H1 (cell line): ENCODE measurements at regions not wholly inside any gene's neighbourhood (a gene's known extent, or its start where the extent isn't known, plus 50 kb on each side); places are given as distances from the start of the nearest gene placed in this dataset.

Experiments
- CTCF ChIA-PET: fragments of 300-600 bp; sonication (Branson Sonifier 250); formaldehyde crosslinking; loops from one replicate; lab custom pipeline; 2021; ENCODE audit not compliant: partially characterized antibody; lab: Charles Lee
- POLR2A ChIA-PET: fragments of 300-600 bp; sonication (Branson Sonifier 250); formaldehyde crosslinking; loops from one replicate; lab custom pipeline; 2021; ENCODE audit warnings: inconsistent platforms; ENCODE audit not compliant: partially characterized antibody; lab: Charles Lee
- DNase-seq, 2 experiments: peaks; one replicate each; pipeline versions ENCODE4 v3.0.0 to v3.0.0-alpha.2; 2010 to 2022; ENCODE audit warnings: low spot score in 2 of 2, low read depth in 1 of 2, mixed read lengths in 1 of 2
- FAIRE-seq: peaks from 2 replicates; lab custom pipeline; 2011; peaks lifted over from hg19 to GRCh38; lab: Jason Lieb, UNC
- H2AFZ ChIP-seq: 2 replicates; pipeline ENCODE4 v1.8.1; 2012; ENCODE audit warnings: low read length, inconsistent platforms
- H2AK5ac ChIP-seq: 2 replicates; pipeline ENCODE4 v1.6.1; 2013; ENCODE audit warnings: low read depth, low read length
- H2BK120ac ChIP-seq: replicated peaks from 2 replicates; pipeline ENCODE3; 2013; ENCODE audit warnings: low read depth, low read length, inconsistent platforms
- H2BK12ac ChIP-seq: 2 replicates; pipeline ENCODE4 v1.6.1; 2013; ENCODE audit warnings: low read depth, low read length
- H2BK15ac ChIP-seq: 2 replicates; pipeline ENCODE4 v1.6.1; 2013; ENCODE audit warnings: low read length
- H2BK20ac ChIP-seq: 2 replicates; pipeline ENCODE4 v1.6.1; 2013; ENCODE audit warnings: low read length
- H2BK5ac ChIP-seq: 2 replicates; pipeline ENCODE4 v1.6.1; 2013; ENCODE audit warnings: low read depth, low read length
- H3K14ac ChIP-seq: 2 replicates; pipeline ENCODE4 v1.6.1; 2013; ENCODE audit warnings: inconsistent platforms; ENCODE audit not compliant: insufficient read length
- H3K18ac ChIP-seq: 2 replicates; pipeline ENCODE4 v1.6.1; 2013; ENCODE audit warnings: low read length; ENCODE audit errors: extremely low read depth
- H3K23ac ChIP-seq: 2 replicates; pipeline ENCODE4 v1.6.1; 2013; ENCODE audit warnings: inconsistent platforms; ENCODE audit not compliant: insufficient read length
- H3K23me2 ChIP-seq: 2 replicates; pipeline ENCODE4 v1.6.1; 2013; ENCODE audit warnings: low read depth, low read length
- H3K27ac ChIP-seq: 2 replicates; pipeline ENCODE4 v1.6.1; 2011; ENCODE audit warnings: low read depth, low read length, inconsistent platforms
- H3K27me3 ChIP-seq, 4 experiments: replicated peaks in 1 of 4; 1 replicate in 1 of 4; 2 replicates in 3 of 4; pipeline versions ENCODE4 v1.6.1 to v1.8.1; 2011 to 2013; ENCODE audit warnings: low read length in 3 of 4, mild to moderate bottlenecking in 3 of 4, inconsistent platforms in 2 of 4, mixed read lengths in 2 of 4, moderate library complexity in 1 of 4; ENCODE audit not compliant: control insufficient read depth in 3 of 4, insufficient read depth in 3 of 4; ENCODE audit errors: extremely low read depth in 1 of 4
- H3K36me3 ChIP-seq, 4 experiments: 2 replicates each; pipeline versions ENCODE4 v1.6.1 to v1.8.1; 2011 to 2013; ENCODE audit warnings: mild to moderate bottlenecking in 4 of 4, low read length in 3 of 4, moderate library complexity in 2 of 4, control low read depth in 1 of 4, inconsistent platforms in 1 of 4; ENCODE audit not compliant: insufficient read depth in 4 of 4, control insufficient read depth in 2 of 4
- H3K4ac ChIP-seq: replicated peaks from 2 replicates; pipeline ENCODE3; 2013; ENCODE audit warnings: low read length, low read depth, mixed read lengths, inconsistent platforms; ENCODE audit not compliant: insufficient read length
- H3K4me1 ChIP-seq, 4 experiments: replicated peaks in 1 of 4; 1 replicate in 1 of 4; 2 replicates in 3 of 4; pipeline versions ENCODE4 v1.6.1 to v1.8.1; 2011 to 2013; ENCODE audit warnings: low read length in 3 of 4, inconsistent platforms in 2 of 4, mixed read lengths in 1 of 4; ENCODE audit not compliant: insufficient read depth in 4 of 4, control insufficient read depth in 3 of 4
- H3K4me2 ChIP-seq, 2 experiments: 2 replicates each; pipeline versions ENCODE4 v1.6.1 to v1.8.1; 2011 to 2013; ENCODE audit warnings: low read depth in 2 of 2, low read length in 2 of 2, control low read depth in 1 of 2, inconsistent platforms in 1 of 2, mild to moderate bottlenecking in 1 of 2; ENCODE audit not compliant: insufficient read depth in 1 of 2
- H3K4me3 ChIP-seq, 4 experiments: fragments of 200-600, 300-600 bp in 1 of 4; sonication (generic), shearing (Covaris generic), sonication (Bioruptor Twin) in 1 of 4; 2 replicates each; pipeline versions ENCODE4 v1.5.1 to v1.8.1; 2011 to 2016; ENCODE audit warnings: low read length in 4 of 4, low read depth in 3 of 4, control low read depth in 2 of 4, inconsistent platforms in 2 of 4, mild to moderate bottlenecking in 2 of 4, mixed read lengths in 1 of 4, moderate library complexity in 1 of 4; ENCODE audit not compliant: insufficient read depth in 2 of 4; ENCODE audit errors: extremely low read depth in 1 of 4
- H3K56ac ChIP-seq: replicated peaks from 2 replicates; pipeline ENCODE3; 2013; ENCODE audit warnings: low read depth, mild to moderate bottlenecking, mixed read lengths, low read length, inconsistent platforms; ENCODE audit not compliant: insufficient read length
- H3K79me1 ChIP-seq: 2 replicates; pipeline ENCODE4 v1.6.1; 2013; ENCODE audit warnings: low read depth, low read length, control low read depth
- H3K79me2 ChIP-seq, 2 experiments: 2 replicates each; pipeline versions ENCODE4 v1.6.1 to v1.8.1; 2012 to 2013; ENCODE audit warnings: low read length in 2 of 2, mild to moderate bottlenecking in 2 of 2, inconsistent platforms in 1 of 2; ENCODE audit not compliant: insufficient read depth in 2 of 2, control insufficient read depth in 1 of 2
- H3K9ac ChIP-seq, 4 experiments: replicated peaks in 1 of 4; 1 replicate in 1 of 4; 2 replicates in 3 of 4; pipeline versions ENCODE4 v1.6.1 to v1.8.1; 2011 to 2013; ENCODE audit warnings: low read depth in 3 of 4, low read length in 3 of 4, control low read depth in 2 of 4, mild to moderate bottlenecking in 2 of 4, moderate library complexity in 2 of 4, inconsistent platforms in 1 of 4; ENCODE audit errors: extremely low read depth in 1 of 4
- H3K9me3 ChIP-seq, 2 experiments: 2 replicates each; pipeline versions ENCODE4 v1.6.1 to v1.8.1; 2012 to 2013; ENCODE audit warnings: mild to moderate bottlenecking in 2 of 2, moderate library complexity in 2 of 2, control low read depth in 1 of 2, inconsistent platforms in 1 of 2, low read depth in 1 of 2, low read length in 1 of 2, mixed read lengths in 1 of 2; ENCODE audit not compliant: insufficient read depth in 2 of 2
- H4K20me1 ChIP-seq, 2 experiments: replicated peaks in 1 of 2; 2 replicates each; pipeline versions ENCODE3 to v1.8.1; 2011 to 2013; ENCODE audit warnings: inconsistent platforms in 2 of 2, low read length in 2 of 2, mild to moderate bottlenecking in 1 of 2; ENCODE audit not compliant: insufficient read depth in 2 of 2, control insufficient read depth in 1 of 2
- H4K5ac ChIP-seq: 2 replicates; pipeline ENCODE4 v1.6.1; 2013; ENCODE audit warnings: low read length, low read depth, mixed read lengths, inconsistent platforms; ENCODE audit not compliant: insufficient read length
- H4K8ac ChIP-seq: 2 replicates; pipeline ENCODE4 v1.8.0; 2013; ENCODE audit warnings: mild to moderate bottlenecking, moderate library complexity, low read length, inconsistent platforms; ENCODE audit not compliant: insufficient read depth; ENCODE audit errors: extremely low read depth
- H4K91ac ChIP-seq: replicated peaks from 2 replicates; pipeline ENCODE3; 2013; ENCODE audit warnings: low read length, mixed read lengths, inconsistent platforms; ENCODE audit not compliant: insufficient read length
- EP300 ChIP-seq, 2 experiments: IDR thresholded peaks; 1 replicate in 1 of 2; 2 replicates in 1 of 2; pipeline ENCODE4 v1.6.1; 2011 to 2012; ENCODE audit warnings: low read depth in 2 of 2, low read length in 2 of 2, mild to moderate bottlenecking in 2 of 2, borderline replicate concordance in 1 of 2, inconsistent platforms in 1 of 2, moderate library complexity in 1 of 2
- KDM4A ChIP-seq: IDR thresholded peaks from one replicate; pipeline ENCODE4 v1.7.1; 2012; ENCODE audit warnings: low read depth, mild to moderate bottlenecking, moderate library complexity, low read length, inconsistent platforms; ENCODE audit not compliant: severe bottlenecking
- SAP30 ChIP-seq: fragments of 300-600 bp; sonication (generic); IDR thresholded peaks from 2 replicates; pipeline ENCODE4 v1.7.1; 2012; ENCODE audit warnings: low read length, moderate library complexity, mild to moderate bottlenecking, inconsistent platforms; ENCODE audit not compliant: insufficient read depth, insufficient replicate concordance
- SP2 ChIP-seq: IDR thresholded peaks from 2 replicates; pipeline ENCODE4 v1.6.1; 2012; ENCODE audit warnings: mild to moderate bottlenecking, low read length, inconsistent platforms
- SRF ChIP-seq: IDR thresholded peaks from 2 replicates; pipeline ENCODE4 v1.6.1; 2011; ENCODE audit warnings: mild to moderate bottlenecking, low read depth, low read length, moderate library complexity
- SUZ12 ChIP-seq: fragments of 200-600 bp; sonication (generic); IDR thresholded peaks from 2 replicates; pipeline ENCODE4 v1.6.1; 2012; ENCODE audit warnings: mild to moderate bottlenecking, inconsistent platforms, low read length, moderate library complexity, mixed read lengths
- TAF7 ChIP-seq: optimal IDR thresholded peaks from 2 replicates; pipeline ENCODE3; 2011; ENCODE audit warnings: low read depth, mild to moderate bottlenecking, inconsistent platforms, low read length, moderate library complexity, borderline replicate concordance
- YY1 ChIP-seq: IDR thresholded peaks from 2 replicates; pipeline ENCODE4 v1.6.1; 2011; ENCODE audit warnings: low read depth, mild to moderate bottlenecking, low read length
- WGBS, 2 experiments: shearing (Covaris generic) in 1 of 2; methylation state at CpG; one replicate each; pipeline versions ENCODE4 v1.1.6 to v1.1.7; 2013 to 2015; ENCODE audit warnings: low lambda C conversion rate in 2 of 2, mixed read lengths in 2 of 2, inconsistent platforms in 1 of 2, low coverage in 1 of 2, missing lambda C conversion rate in 1 of 2; ENCODE audit not compliant: insufficient replicate concordance in 2 of 2, insufficient coverage in 1 of 2, insufficient read length in 1 of 2; ENCODE audit errors: extremely low coverage in 1 of 2, missing lambda C conversion rate in 1 of 2; 5-methylcytosine and 5-hydroxymethylcytosine counted together

- no peak overlapping the region for H2BK20ac ChIP-seq
- no peak overlapping the region; the same call in 1 of the 2 replicates for H3K18ac ChIP-seq
- WGBS, 2 experiments, result 84% methylated on average over 13 of the region's 14 CpGs; no CpG with 5 or more reads in 1 of the 2 experiments
- CTCF ChIA-PET, result interaction anchor here (0.8 to 2.7 kb wide), 9 partner anchors 11 to 323 kb away, joined by 3 to 13 read pairs (median 3); no protein-coding TSS in a partner anchor
- TF ChIP-seq SP2 (no peak), KDM4A (no peak), SAP30 (no peak), SUZ12 (no peak), SRF (no peak), YY1 (no peak), EP300 (IDR thresholded peaks at IDR 0.05; ENCODE audit: borderline replicate concordance in 1 of 2, low read depth in 2 of 2, low read length in 2 of 2) (no peak), TAF7 (no peak)
- TF ChIP-seq, all 59 proteins: peak for 0
- no peaks in the 10 kb centered on the region; a peak in 1 of 7 replicates for H3K27me3 ChIP-seq
- H3K79me1 ChIP-seq, result no peaks in the 10 kb centered on the region
- H3K9me3 ChIP-seq, result no peaks in the 10 kb centered on the region
- no peak overlapping the region for H3K4me2 ChIP-seq
- no peak overlapping the region for H3K14ac ChIP-seq
- H2BK5ac ChIP-seq, result no peak overlapping the region
- no peaks in the 10 kb centered on the region for H3K36me3 ChIP-seq
- H3K4me1 ChIP-seq, result peaks cover 0 to 6% (median 5%) of the 10 kb centered on the region in 4 experiments; a peak in 5 of 7 replicates
- H3K23me2 ChIP-seq, result no peaks in the 10 kb centered on the region
- H3K4me3 ChIP-seq, result no peak overlapping the region
- H2BK12ac ChIP-seq, result no peak overlapping the region
- FAIRE-seq, result no peak
- no peaks in the 10 kb centered on the region for H4K20me1 ChIP-seq
- DNase-seq, result no peak
- no peak overlapping the region for H3K23ac ChIP-seq
- peak overlapping the region; percentile 20; the same call in 1 of the 2 replicates for H4K8ac ChIP-seq
- H2AFZ ChIP-seq, result no peak overlapping the region
- H3K4ac ChIP-seq, result no peak overlapping the region
- no peak overlapping the region for H3K27ac ChIP-seq
- no peak overlapping the region for H4K5ac ChIP-seq
- no peak overlapping the region for H2BK120ac ChIP-seq
- POLR2A ChIA-PET, result interaction anchor here (0.9 to 1.5 kb wide), 2 partner anchors 13 to 161 kb away, joined by 3 to 4 read pairs; no protein-coding TSS in a partner anchor
- no peak overlapping the region for H2AK5ac ChIP-seq
- no peaks in the 10 kb centered on the region for H3K79me2 ChIP-seq
- H2BK15ac ChIP-seq, result no peak overlapping the region
- H3K56ac ChIP-seq, result no peak overlapping the region
- no peak overlapping the region for H3K9ac ChIP-seq
- H4K91ac ChIP-seq, result no peak overlapping the region
These were observed 252.6 kb downstream of the RHOU start for GRCh38 chr1:228987736-228988506.
